SK-N-SH treated with all-trans-retinoic acid at 6 μM for 48 hours (cell line): ENCODE measurements at regions not wholly inside any gene's neighbourhood (a gene's known extent, or its start where the extent isn't known, plus 50 kb on each side); places are given as distances from the start of the nearest gene placed in this dataset.

Experiments
- ATAC-seq: fragments of 200-7000 bp; cut with Tn5 transposase; 3 replicates; pipeline ENCODE4 v1.9.1; 2020; ENCODE audit warnings: mild to moderate bottlenecking, moderate library complexity
- ARNTL ChIP-seq: fragments of 450-650 bp; formaldehyde crosslinking; IDR thresholded peaks from 2 replicates; pipeline ENCODE4 v1.5.0; 2020; ENCODE audit warnings: low read depth, mild to moderate bottlenecking, moderate library complexity, borderline replicate concordance
- BACH2 ChIP-seq: fragments of 250-450 bp; sonication (Bioruptor Pico); IDR thresholded peaks from 2 replicates; pipeline ENCODE4 v1.9.0; 2021; ENCODE audit warnings: mild to moderate bottlenecking, borderline replicate concordance
- CREB5 ChIP-seq: fragments of 250-450 bp; sonication (Bioruptor Pico); IDR thresholded peaks from 2 replicates; pipeline ENCODE4 v1.5.1; 2020; ENCODE audit warnings: low read depth, mild to moderate bottlenecking, moderate library complexity
- CSDC2 ChIP-seq: fragments of 250-450 bp; sonication (Bioruptor Pico); IDR thresholded peaks from 2 replicates; pipeline ENCODE4 v1.5.0; 2020; ENCODE audit warnings: mild to moderate bottlenecking, moderate library complexity
- CSRNP3 ChIP-seq: fragments of 250-450 bp; sonication (Bioruptor Pico); IDR thresholded peaks from 2 replicates; pipeline ENCODE4 v1.5.1; 2021; ENCODE audit warnings: mild to moderate bottlenecking, moderate library complexity
- ESRRG ChIP-seq: fragments of 250-450 bp; sonication (Bioruptor Pico); IDR thresholded peaks from 2 replicates; pipeline ENCODE4 v1.6.1; 2021; ENCODE audit warnings: mild to moderate bottlenecking
- GLIS3 ChIP-seq: fragments of 250-450 bp; sonication (Bioruptor Pico); IDR thresholded peaks from 2 replicates; pipeline ENCODE4 v1.5.0; 2020; ENCODE audit warnings: mild to moderate bottlenecking, moderate library complexity
- ISL1 ChIP-seq: fragments of 250-450 bp; sonication (Bioruptor Pico); IDR thresholded peaks from 2 replicates; pipeline ENCODE4 v2.1.2; 2022; ENCODE audit warnings: mild to moderate bottlenecking, moderate library complexity
- OSR1 ChIP-seq: fragments of 250-450 bp; sonication (Bioruptor Pico); IDR thresholded peaks from 2 replicates; pipeline ENCODE4 v1.8.0; 2022; ENCODE audit warnings: moderate library complexity, mild to moderate bottlenecking, inconsistent platforms
- PATZ1 ChIP-seq: fragments of 250-450 bp; sonication (Bioruptor Pico); IDR thresholded peaks from 2 replicates; pipeline ENCODE4 v1.8.0; 2020; ENCODE audit warnings: mild to moderate bottlenecking, moderate library complexity, borderline replicate concordance
- POU6F1 ChIP-seq: fragments of 250-450 bp; sonication (Bioruptor Pico); IDR thresholded peaks from 2 replicates; pipeline ENCODE4 v1.8.0; 2021; ENCODE audit warnings: low read depth, mild to moderate bottlenecking, moderate library complexity, borderline replicate concordance
- PPARA ChIP-seq: fragments of 250-450 bp; sonication (Bioruptor Pico); IDR thresholded peaks from 2 replicates; pipeline ENCODE4 v1.5.0; 2020; ENCODE audit warnings: mild to moderate bottlenecking, borderline replicate concordance
- RARB ChIP-seq: fragments of 250-450 bp; sonication (Bioruptor Pico); IDR thresholded peaks from 2 replicates; pipeline ENCODE4 v1.8.0; 2021; ENCODE audit warnings: mild to moderate bottlenecking, moderate library complexity
- SNAI2 ChIP-seq: fragments of 250-450 bp; sonication (Bioruptor Pico); IDR thresholded peaks from 2 replicates; pipeline ENCODE4 v1.5.0; 2020; ENCODE audit warnings: mild to moderate bottlenecking, moderate library complexity
- TCF4 ChIP-seq: fragments of 250-450 bp; sonication (Bioruptor Pico); IDR thresholded peaks from 2 replicates; pipeline ENCODE4 v1.8.0; 2021; ENCODE audit warnings: mild to moderate bottlenecking, moderate library complexity, borderline replicate concordance
- TOX ChIP-seq: fragments of 250-450 bp; sonication (Bioruptor Pico); IDR thresholded peaks from 2 replicates; pipeline ENCODE4 v1.8.0; 2021; ENCODE audit warnings: mild to moderate bottlenecking, moderate library complexity, borderline replicate concordance
- TSHZ2 ChIP-seq: fragments of 250-450 bp; sonication (Bioruptor Pico); IDR thresholded peaks from 2 replicates; pipeline ENCODE4 v1.5.0; 2020; ENCODE audit warnings: mild to moderate bottlenecking, moderate library complexity
- ZC3H10 ChIP-seq: fragments of 250-450 bp; sonication (Bioruptor Pico); IDR thresholded peaks from 2 replicates; pipeline ENCODE4 v1.5.1; 2021; ENCODE audit warnings: mild to moderate bottlenecking, moderate library complexity
- ZFP3 ChIP-seq: fragments of 250-450 bp; sonication (Bioruptor Pico); IDR thresholded peaks from 2 replicates; pipeline ENCODE4 v1.5.0; 2020; ENCODE audit warnings: mild to moderate bottlenecking, moderate library complexity
- ZFP30 ChIP-seq: fragments of 450-650 bp; formaldehyde crosslinking; IDR thresholded peaks from 2 replicates; pipeline ENCODE4 v1.5.0; 2022; ENCODE audit warnings: mild to moderate bottlenecking, moderate library complexity
- ZNF565 ChIP-seq: fragments of 450-650 bp; formaldehyde crosslinking; conservative IDR thresholded peaks from 2 replicates; pipeline ENCODE4 v1.5.0; 2020; ENCODE audit warnings: low read depth, mild to moderate bottlenecking, moderate library complexity
- ZNF70 ChIP-seq: fragments of 450-650 bp; formaldehyde crosslinking; IDR thresholded peaks from 2 replicates; pipeline ENCODE4 v1.5.0; 2020; ENCODE audit warnings: mild to moderate bottlenecking, moderate library complexity
- ZNF8 ChIP-seq: fragments of 450-650 bp; formaldehyde crosslinking; IDR thresholded peaks from 2 replicates; pipeline ENCODE4 v1.5.0; 2020; ENCODE audit warnings: mild to moderate bottlenecking, moderate library complexity

- TF ChIP-seq OSR1 (CRISPR knock-in tag) = no peak
- no peak for TF ChIP-seq ZFP3
- ATAC-seq = no peak
Measured at GRCh38 chr10:84701370-84701720, 373.0 kb downstream of the CCSER2 start.

GRCh38 chr10:84704101-84704500, 375.7 kb downstream of the CCSER2 start:
- TF ChIP-seq PATZ1 (no peak), SNAI2 (no peak), CREB5 (CRISPR knock-in tag) (no peak), ZNF70 (CRISPR knock-in tag) (no peak), ZFP30 (CRISPR knock-in tag) (no peak), PPARA (CRISPR knock-in tag) (no peak), ZC3H10 (CRISPR knock-in tag) (no peak), ZFP3 (no peak)
- no peak for ATAC-seq

GRCh38 chr10:84706431-84706830, 378.0 kb downstream of the CCSER2 start:
- no peak for TF ChIP-seq PPARA (CRISPR knock-in tag)
- TF ChIP-seq TOX (CRISPR knock-in tag) = no peak
- no peak for TF ChIP-seq POU6F1 (CRISPR knock-in tag)
- no peak for TF ChIP-seq ESRRG
- TF ChIP-seq GLIS3 (CRISPR knock-in tag) = no peak
- TF ChIP-seq CSRNP3 = no peak
- no peak for TF ChIP-seq ISL1 (CRISPR knock-in tag)
- TF ChIP-seq ZNF565 = no peak
- TF ChIP-seq ZFP3 = no peak
- TF ChIP-seq CREB5 (CRISPR knock-in tag) = no peak
- TF ChIP-seq ARNTL (CRISPR knock-in tag) = no peak
- no peak for TF ChIP-seq TSHZ2 (CRISPR knock-in tag)
- no peak for ATAC-seq

GRCh38 chr10:84706875-84707274, 378.5 kb downstream of the CCSER2 start:
- TF ChIP-seq ZFP3 (no peak), TOX (CRISPR knock-in tag) (no peak), CSDC2 (CRISPR knock-in tag) (no peak), ZNF70 (CRISPR knock-in tag) (no peak), ZFP30 (CRISPR knock-in tag) (no peak), ZNF8 (CRISPR knock-in tag) (no peak), OSR1 (CRISPR knock-in tag) (no peak), ZNF565 (no peak), ISL1 (CRISPR knock-in tag) (no peak), GLIS3 (CRISPR knock-in tag) (no peak), ESRRG (no peak), BACH2 (CRISPR knock-in tag) (no peak), CREB5 (CRISPR knock-in tag) (no peak), TCF4 (CRISPR knock-in tag) (no peak), PATZ1 (no peak), RARB (no peak), SNAI2 (no peak), ZC3H10 (CRISPR knock-in tag) (no peak)

More at GRCh38 chr10:84706875-84707274, 378.5 kb downstream of the CCSER2 start:
- ATAC-seq = no peak
